GM12878 (cell line): ENCODE measurements at regions not wholly inside any gene's neighbourhood (a gene's known extent, or its start where the extent isn't known, plus 50 kb on each side); places are given as distances from the start of the nearest gene placed in this dataset.

Source experiments
- ATAC-seq: fragments of 200-7000 bp; cut with Tn5 transposase; 3 replicates; pipeline ENCODE4 v1.9.1; 2020; ENCODE audit warnings: mild to moderate bottlenecking, moderate library complexity
- BruUV-seq: library from RNA; stranded (reverse); fragments of 400-500 nt; replicated peaks from 2 replicates; lab custom pipeline; 2021; lab: Mats Ljungman, UMichigan
- CTCF ChIA-PET: fragments of 300-600 bp; sonication (Branson Sonifier 250); formaldehyde crosslinking; extraction: SDS; loops from one replicate; lab custom pipeline; 2021; ENCODE audit warnings: inconsistent platforms; lab: Yijun Ruan, JAX
- POLR2A ChIA-PET: fragments of 350-600 bp; formaldehyde crosslinking; extraction: SDS; loops from one replicate; lab custom pipeline; 2021; ENCODE audit warnings: inconsistent platforms; lab: Charles Lee
- RAD21 ChIA-PET: fragments of 300-600 bp; sonication (Branson Sonifier 250); formaldehyde crosslinking; loops from one replicate; lab custom pipeline; 2023; ENCODE audit warnings: antibody characterized with exemption; ENCODE audit not compliant: unreplicated experiment; lab: Charles Lee
- SMC1A ChIA-PET: fragments of 300-600 bp; sonication (Branson Sonifier 250); formaldehyde crosslinking; loops from one replicate; lab custom pipeline; 2023; ENCODE audit not compliant: unreplicated experiment, uncharacterized antibody; lab: Charles Lee
- DNase-seq: peaks from one replicate; pipeline ENCODE4 v3.0.0-alpha.2; 2011; ENCODE audit warnings: low read depth, low spot score
- FAIRE-seq: peaks from 3 replicates; lab custom pipeline; 2011; peaks lifted over from hg19 to GRCh38; lab: Jason Lieb, UNC
- H2AFZ ChIP-seq: 2 replicates; pipeline ENCODE4 v1.6.0; 2011; ENCODE audit warnings: low read depth, low read length, control low read depth; ENCODE audit not compliant: control insufficient read depth
- H3K27ac ChIP-seq: 2 replicates; pipeline ENCODE4 v1.5.1; 2011; ENCODE audit warnings: control low read depth; ENCODE audit not compliant: control insufficient read depth, insufficient read depth
- H3K27me3 ChIP-seq, 2 experiments: replicated peaks in 1 of 2; 2 replicates each; pipeline versions ENCODE4 v1.6.0 to v1.6.1; 2011; ENCODE audit warnings: low read length in 1 of 2; ENCODE audit not compliant: control insufficient read depth in 2 of 2, insufficient read depth in 2 of 2
- H3K36me3 ChIP-seq, 2 experiments: 2 replicates each; pipeline ENCODE4 v1.5.1; 2011; ENCODE audit warnings: low read length in 1 of 2; ENCODE audit not compliant: control insufficient read depth in 2 of 2, insufficient read depth in 2 of 2
- H3K4me1 ChIP-seq: 2 replicates; pipeline ENCODE4 v1.6.1; 2011; ENCODE audit warnings: mild to moderate bottlenecking, low read length, moderate library complexity, mixed read lengths; ENCODE audit not compliant: control insufficient read depth, insufficient read depth
- H3K4me2 ChIP-seq: 2 replicates; pipeline ENCODE4 v1.6.0; 2011; ENCODE audit warnings: control low read depth; ENCODE audit not compliant: control insufficient read depth, insufficient read depth
- H3K4me3 ChIP-seq: fragments of 200-600 bp; sonication (generic); 2 replicates; pipeline ENCODE4 v1.5.1; 2016
- H3K79me2 ChIP-seq: 2 replicates; pipeline ENCODE4 v1.6.0; 2011; ENCODE audit warnings: low read length; ENCODE audit not compliant: control insufficient read depth, insufficient read depth
- H3K9ac ChIP-seq: 2 replicates; pipeline ENCODE4 v1.8.0; 2011; ENCODE audit warnings: low read length, control low read depth, mixed read lengths; ENCODE audit not compliant: control insufficient read depth, insufficient read depth
- H3K9me3 ChIP-seq: replicated peaks from 3 replicates; pipeline ENCODE4 v1.5.1; 2011; ENCODE audit warnings: mild to moderate bottlenecking, low read length; ENCODE audit not compliant: control insufficient read depth, insufficient read depth
- H4K20me1 ChIP-seq: 2 replicates; pipeline ENCODE4 v1.6.0; 2011; ENCODE audit not compliant: control insufficient read depth, insufficient read depth
- ATF7 ChIP-seq: fragments of 450-650 bp; IDR thresholded peaks from 2 replicates; pipeline ENCODE4 v1.6.1; 2016; ENCODE audit warnings: low read depth, mild to moderate bottlenecking
- CBX3 ChIP-seq: fragments of 200-600 bp; sonication (generic); IDR thresholded peaks from 2 replicates; pipeline ENCODE4 v1.6.1; 2016; ENCODE audit warnings: low read depth, borderline replicate concordance
- CEBPB ChIP-seq, 2 experiments: fragments of 150-350 bp in 1 of 2; IDR thresholded peaks; 2 replicates each; pipeline ENCODE4 v1.6.1; 2012 to 2014; ENCODE audit warnings: low read depth in 2 of 2, low read length in 2 of 2, borderline replicate concordance in 1 of 2, inconsistent platforms in 1 of 2
- CHD1 ChIP-seq: IDR thresholded peaks from 2 replicates; pipeline ENCODE4 v1.6.1; 2012; ENCODE audit warnings: low read depth, low read length, improper control_type of control experiment
- EGR1 ChIP-seq, 2 experiments: IDR thresholded peaks; 1 replicate in 1 of 2; 2 replicates in 1 of 2; pipeline ENCODE4 v1.6.1; 2011 to 2012; ENCODE audit warnings: low read depth in 2 of 2, low read length in 2 of 2, borderline replicate concordance in 1 of 2, mild to moderate bottlenecking in 1 of 2, moderate library complexity in 1 of 2
- EZH2 ChIP-seq: IDR thresholded peaks from 2 replicates; pipeline ENCODE4 v1.6.1; 2012; ENCODE audit warnings: low read depth, mild to moderate bottlenecking, control low read depth, inconsistent platforms, low read length, borderline replicate concordance; ENCODE audit not compliant: control insufficient read depth
- IKZF1 ChIP-seq: fragments of 450-650 bp; conservative IDR thresholded peaks from 2 replicates; pipeline ENCODE4 v1.6.1; 2017; ENCODE audit warnings: antibody characterized with exemption, mild to moderate bottlenecking
- JUNB ChIP-seq: IDR thresholded peaks from 2 replicates; pipeline ENCODE4 v1.6.1; 2016; ENCODE audit warnings: antibody characterized with exemption, mild to moderate bottlenecking
- MAX ChIP-seq: IDR thresholded peaks from 2 replicates; pipeline ENCODE4 v1.6.1; 2012; ENCODE audit warnings: low read depth, low read length, improper control_type of control experiment
- MTA2 ChIP-seq: fragments of 450-650 bp; IDR thresholded peaks from 2 replicates; pipeline ENCODE4 v1.6.1; 2016; ENCODE audit warnings: low read depth, mild to moderate bottlenecking, moderate library complexity
- PML ChIP-seq: IDR thresholded peaks from 2 replicates; pipeline ENCODE4 v1.6.1; 2012; ENCODE audit warnings: low read length, inconsistent platforms
- RFX5 ChIP-seq: IDR thresholded peaks from 2 replicates; pipeline ENCODE4 v1.6.1; 2011; ENCODE audit warnings: low read depth, low read length, improper control_type of control experiment
- RUNX3 ChIP-seq: IDR thresholded peaks from 2 replicates; pipeline ENCODE4 v1.6.1; 2012; ENCODE audit warnings: low read length, inconsistent platforms
- SMAD1 ChIP-seq: fragments of 450-650 bp; IDR thresholded peaks from 2 replicates; pipeline ENCODE4 v1.6.1; 2018; ENCODE audit warnings: mild to moderate bottlenecking, low read depth; ENCODE audit not compliant: partially characterized antibody
- SREBF2 ChIP-seq: IDR thresholded peaks from 2 replicates; pipeline ENCODE4 v1.6.1; 2012; ENCODE audit warnings: mild to moderate bottlenecking, low read length
- TAF1 ChIP-seq: IDR thresholded peaks from 2 replicates; pipeline ENCODE4 v1.6.1; 2011; ENCODE audit warnings: mild to moderate bottlenecking, low read depth, low read length, borderline replicate concordance
- USF1 ChIP-seq: IDR thresholded peaks from 2 replicates; pipeline ENCODE4 v1.6.1; 2011; ENCODE audit warnings: borderline replicate concordance, low read depth, mild to moderate bottlenecking, moderate library complexity, mixed read lengths, low read length; ENCODE audit not compliant: insufficient read depth; ENCODE audit errors: extremely low read length
- ZBED1 ChIP-seq: IDR thresholded peaks from 2 replicates; pipeline ENCODE4 v1.6.1; 2016; ENCODE audit warnings: borderline replicate concordance
- WGBS: methylation state at CpG from one replicate; pipeline ENCODE4 v1.1.6; 2016; ENCODE audit warnings: low lambda C conversion rate; ENCODE audit not compliant: insufficient replicate concordance, insufficient coverage; ENCODE audit errors: missing lambda C conversion rate; 5-methylcytosine and 5-hydroxymethylcytosine counted together
- in situ Hi-C: fragments of 300-500 bp; cut with MboI; formaldehyde crosslinking; loops from 9 replicates; pipeline ENCODE4 v1.14.3; 2018; ENCODE audit warnings: mixed read lengths
- intact Hi-C: fragments of 100-400 bp; cut with micrococcal nuclease; formaldehyde crosslinking; loops from one replicate; pipeline ENCODE4 v1.14.2; 2022; ENCODE audit not compliant: unreplicated experiment

DNA sequence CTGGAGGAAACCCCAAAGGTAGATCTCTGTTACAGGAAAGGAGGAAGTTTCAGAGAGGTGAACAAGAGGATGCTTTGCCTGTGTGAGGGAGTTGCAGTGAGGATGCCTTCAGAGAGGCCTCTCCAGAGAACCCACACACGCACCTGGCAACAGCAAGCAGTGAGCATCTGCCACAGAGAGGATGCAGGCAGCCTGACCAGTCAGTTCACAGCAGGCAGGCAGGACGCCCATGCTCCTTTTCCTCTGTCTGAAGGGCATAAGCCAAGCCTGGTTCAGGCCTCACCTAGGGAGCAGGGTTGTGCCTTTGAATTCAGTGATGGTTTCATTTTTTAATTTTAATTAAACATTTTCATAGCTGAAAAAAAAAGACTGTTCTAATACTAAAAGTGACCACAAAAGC, 346.0 kb upstream of the MARCKS start:
- CTCF ChIA-PET, result no interaction called here
- Histone ChIP-seq H3K9me3 (no peaks in the 10 kb centered on the region), H4K20me1 (no peaks in the 10 kb centered on the region), H3K79me2 (no peaks in the 10 kb centered on the region), H3K9ac (no peak overlapping the region), H3K4me1 (no peaks in the 10 kb centered on the region), H3K4me2 (no peak overlapping the region), H3K36me3 (no peaks in the 10 kb centered on the region), H3K27ac (no peak overlapping the region), H2AFZ (no peak overlapping the region), H3K27me3 (no peaks in the 10 kb centered on the region), H3K4me3 (no peak overlapping the region)
- BruUV-seq, result no TSS peak
- ATAC-seq, result no peak; the same call in 2 of the 3 replicates
- intact Hi-C loops (no loop called here), in situ Hi-C loops (no loop called here)
- RAD21 ChIA-PET, result no interaction called here
- FAIRE-seq, result no peak
- no peak for DNase-seq
- POLR2A ChIA-PET, result no interaction called here
- SMC1A ChIA-PET, result no interaction called here
- WGBS, result 58% methylated on average over 2 of the region's 2 CpGs
- TF ChIP-seq ATF7 (no peak), CBX3 (no peak), RUNX3 (no peak), TAF1 (no peak), PML (no peak), CHD1 (no peak)

DNA sequence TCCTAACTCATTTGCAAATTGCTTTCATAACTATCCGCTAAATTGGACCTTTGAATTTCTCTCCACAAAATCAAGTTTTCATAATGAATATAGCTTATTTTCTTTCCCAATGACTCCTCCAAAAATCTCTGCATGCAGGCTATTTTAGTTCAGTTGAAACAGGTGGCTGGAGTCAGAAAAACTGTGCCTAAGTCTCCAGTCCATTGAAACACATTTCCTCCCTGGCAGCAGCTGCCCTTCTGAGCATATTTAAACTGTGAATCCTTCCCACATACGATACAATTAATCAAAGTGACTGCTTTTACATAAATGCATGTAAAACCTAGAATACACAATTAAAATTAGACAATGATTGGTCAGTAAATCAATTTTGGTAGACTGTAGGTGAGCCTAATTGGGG, 344.6 kb upstream of the MARCKS start:
- Histone ChIP-seq H3K36me3 (no peaks in the 10 kb centered on the region), H2AFZ (no peak overlapping the region), H3K9ac (no peak overlapping the region), H3K27me3 (no peaks in the 10 kb centered on the region), H3K27ac (no peak overlapping the region), H4K20me1 (no peaks in the 10 kb centered on the region), H3K4me2 (no peak overlapping the region), H3K4me3 (no peak overlapping the region), H3K4me1 (no peaks in the 10 kb centered on the region), H3K9me3 (no peaks in the 10 kb centered on the region), H3K79me2 (no peaks in the 10 kb centered on the region)
- CTCF ChIA-PET, result interaction anchor here (0.7 kb wide), 1 partner anchor 371 kb away, joined by 3 read pairs; no protein-coding TSS in a partner anchor
- SMC1A ChIA-PET, result interaction anchor here (1.1 kb wide), 2 partner anchors 8 to 16 kb away, joined by 3 read pairs; no protein-coding TSS in a partner anchor
- in situ Hi-C loops, result no loop called here
- peak; percentile 47 for FAIRE-seq
- POLR2A ChIA-PET, result no interaction called here
- no peak for ATAC-seq
- WGBS, result 59% methylated on average over 2 of the region's 2 CpGs
- RAD21 ChIA-PET, result no interaction called here
- no peak for DNase-seq
- intact Hi-C loops, result no loop called here
- TF ChIP-seq IKZF1, result no peak
- no peak for TF ChIP-seq SMAD1
- TF ChIP-seq MAX, result no peak
- TF ChIP-seq SREBF2, result no peak
- no peak for TF ChIP-seq EZH2
- TF ChIP-seq EGR1 (IDR thresholded peaks at IDR 0.05; ENCODE audit: borderline replicate concordance in 1 of 2, low read depth in 2 of 2, low read length in 2 of 2), result no peak
- TF ChIP-seq CBX3, result no peak
- no peak for TF ChIP-seq USF1
- no peak for TF ChIP-seq RFX5
- TF ChIP-seq JUNB, result no peak
- no peak for TF ChIP-seq ZBED1
- no peak for TF ChIP-seq CEBPB (IDR thresholded peaks at IDR 0.05; ENCODE audit: borderline replicate concordance in 1 of 2, low read depth in 2 of 2, low read length in 2 of 2)
- no peak for TF ChIP-seq MTA2
- no TSS peak for BruUV-seq
